Epithelial cell of proximal tubule (primary cell): ENCODE measurements at regions not wholly inside any gene's neighbourhood (a gene's known extent, or its start where the extent isn't known, plus 50 kb on each side); places are given as distances from the start of the nearest gene placed in this dataset.
"Not testable (repeated sequence)": the region's sequence is repeated elsewhere in the genome, so short reads cannot be mapped to it uniquely, and the experiment has no call there.

ENCODE experiments used
- DNase-seq: peaks from one replicate; pipeline ENCODE4 v3.0.0-alpha.2; 2011; ENCODE audit warnings: low read depth
- H3K4me3 ChIP-seq: 2 replicates; pipeline ENCODE4 v1.5.1; 2011; ENCODE audit warnings: low read depth, mild to moderate bottlenecking, low read length
- TF ChIP-seq, protein P1 (sequence below): conservative IDR thresholded peaks from 2 replicates; pipeline ENCODE4 v1.5.1; 2012; ENCODE audit warnings: low read depth, mild to moderate bottlenecking, low read length

DNA sequence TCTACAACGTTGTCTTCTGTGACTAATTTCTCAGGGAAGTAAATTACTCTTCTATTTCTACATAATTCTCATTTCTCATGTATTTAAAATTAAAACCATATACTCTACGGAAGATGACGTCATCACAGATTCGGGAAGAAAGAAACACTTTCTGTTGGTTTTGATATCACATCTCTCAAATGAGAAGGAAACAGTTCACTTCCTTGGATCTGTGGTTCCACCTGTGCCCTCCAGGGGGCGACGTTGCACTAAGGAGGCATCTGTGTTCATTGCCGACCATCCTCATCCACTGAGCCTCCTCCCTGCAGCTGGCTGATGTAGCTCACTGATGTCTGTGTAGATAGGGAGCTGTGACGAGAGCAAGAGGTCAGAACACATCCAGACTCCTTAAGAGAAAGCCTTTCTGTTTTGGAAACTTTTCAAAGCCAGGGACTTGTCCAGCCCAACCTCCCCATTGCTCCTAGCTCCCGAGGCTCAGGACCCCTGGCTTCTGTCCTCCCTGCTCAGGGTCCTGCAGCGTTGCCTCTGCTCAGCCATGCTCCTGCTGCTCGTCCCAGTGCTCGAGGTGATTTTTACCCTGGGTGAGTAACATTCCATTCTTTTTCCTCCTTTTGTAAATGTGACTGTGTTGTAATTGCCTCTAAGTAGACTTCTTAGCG is 172.7 kb upstream of the OR4E1 start:
- DNase-seq = no peak
- TF ChIP-seq, protein P1, sequence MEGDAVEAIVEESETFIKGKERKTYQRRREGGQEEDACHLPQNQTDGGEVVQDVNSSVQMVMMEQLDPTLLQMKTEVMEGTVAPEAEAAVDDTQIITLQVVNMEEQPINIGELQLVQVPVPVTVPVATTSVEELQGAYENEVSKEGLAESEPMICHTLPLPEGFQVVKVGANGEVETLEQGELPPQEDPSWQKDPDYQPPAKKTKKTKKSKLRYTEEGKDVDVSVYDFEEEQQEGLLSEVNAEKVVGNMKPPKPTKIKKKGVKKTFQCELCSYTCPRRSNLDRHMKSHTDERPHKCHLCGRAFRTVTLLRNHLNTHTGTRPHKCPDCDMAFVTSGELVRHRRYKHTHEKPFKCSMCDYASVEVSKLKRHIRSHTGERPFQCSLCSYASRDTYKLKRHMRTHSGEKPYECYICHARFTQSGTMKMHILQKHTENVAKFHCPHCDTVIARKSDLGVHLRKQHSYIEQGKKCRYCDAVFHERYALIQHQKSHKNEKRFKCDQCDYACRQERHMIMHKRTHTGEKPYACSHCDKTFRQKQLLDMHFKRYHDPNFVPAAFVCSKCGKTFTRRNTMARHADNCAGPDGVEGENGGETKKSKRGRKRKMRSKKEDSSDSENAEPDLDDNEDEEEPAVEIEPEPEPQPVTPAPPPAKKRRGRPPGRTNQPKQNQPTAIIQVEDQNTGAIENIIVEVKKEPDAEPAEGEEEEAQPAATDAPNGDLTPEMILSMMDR = peak; percentile 74
- H3K4me3 ChIP-seq = no peak overlapping the region

DNA sequence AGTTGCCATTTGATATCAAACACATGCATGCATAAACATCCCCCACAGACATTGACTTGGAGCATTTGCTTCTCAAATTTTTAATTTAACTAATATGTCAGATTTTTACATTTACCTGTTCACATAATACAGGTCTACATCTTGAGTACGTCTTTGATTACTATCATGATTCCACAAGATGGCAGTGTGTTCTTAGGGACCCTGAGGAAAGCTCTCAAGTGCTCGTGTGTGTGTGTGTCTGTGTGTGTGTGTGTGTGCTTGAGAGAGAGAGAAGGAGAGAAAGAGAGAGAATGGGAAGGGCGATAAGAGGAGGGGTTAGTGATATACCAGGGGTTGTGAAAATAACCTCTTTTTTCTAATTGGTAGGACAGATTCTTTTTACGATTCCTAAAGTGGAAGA is 167.1 kb upstream of the OR4E1 start:
- TF ChIP-seq, protein P1 = peak; percentile 35
- H3K4me3 ChIP-seq = no peak overlapping the region
- no peak for DNase-seq

DNA sequence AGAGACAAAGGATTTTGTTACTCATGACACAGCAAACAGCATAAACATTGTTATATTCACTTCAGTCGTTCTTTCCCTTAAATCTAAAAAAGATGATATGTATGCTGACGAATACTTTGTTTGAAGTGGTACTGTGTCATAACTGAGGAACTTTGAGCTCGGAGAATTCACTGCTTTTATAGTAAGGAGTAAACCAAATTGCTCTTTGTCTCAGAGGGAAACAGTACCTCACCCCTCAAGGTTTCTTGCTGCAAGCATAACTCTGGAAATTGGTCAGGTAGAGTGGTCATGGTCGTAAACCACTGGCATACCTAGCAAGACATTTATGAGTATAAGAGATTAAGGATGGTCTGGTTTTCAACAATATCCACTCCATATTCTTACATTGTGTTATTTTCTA is 160.2 kb upstream of the OR4E1 start:
- no peak for DNase-seq
- TF ChIP-seq, protein P1 = no peak
- no peak overlapping the region for H3K4me3 ChIP-seq

DNA sequence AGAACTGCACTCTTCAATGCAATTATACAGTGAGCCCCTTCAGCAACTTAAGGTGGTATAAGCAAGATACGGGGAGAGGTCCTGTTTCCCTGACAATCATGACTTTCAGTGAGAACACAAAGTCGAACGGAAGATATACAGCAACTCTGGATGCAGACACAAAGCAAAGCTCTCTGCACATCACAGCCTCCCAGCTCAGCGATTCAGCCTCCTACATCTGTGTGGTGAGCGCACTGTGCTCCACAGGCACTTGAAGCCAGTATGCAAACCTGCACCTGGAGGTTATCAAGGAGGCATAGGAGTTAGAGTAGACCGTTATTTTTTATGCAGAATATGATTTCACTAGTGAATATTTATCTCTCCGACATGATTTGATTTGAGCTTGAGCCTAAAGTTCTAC is 152.2 kb upstream of the OR4E1 start:
- TF ChIP-seq, protein P1 = no peak
- H3K4me3 ChIP-seq = no peak overlapping the region
- DNase-seq = no peak

DNA sequence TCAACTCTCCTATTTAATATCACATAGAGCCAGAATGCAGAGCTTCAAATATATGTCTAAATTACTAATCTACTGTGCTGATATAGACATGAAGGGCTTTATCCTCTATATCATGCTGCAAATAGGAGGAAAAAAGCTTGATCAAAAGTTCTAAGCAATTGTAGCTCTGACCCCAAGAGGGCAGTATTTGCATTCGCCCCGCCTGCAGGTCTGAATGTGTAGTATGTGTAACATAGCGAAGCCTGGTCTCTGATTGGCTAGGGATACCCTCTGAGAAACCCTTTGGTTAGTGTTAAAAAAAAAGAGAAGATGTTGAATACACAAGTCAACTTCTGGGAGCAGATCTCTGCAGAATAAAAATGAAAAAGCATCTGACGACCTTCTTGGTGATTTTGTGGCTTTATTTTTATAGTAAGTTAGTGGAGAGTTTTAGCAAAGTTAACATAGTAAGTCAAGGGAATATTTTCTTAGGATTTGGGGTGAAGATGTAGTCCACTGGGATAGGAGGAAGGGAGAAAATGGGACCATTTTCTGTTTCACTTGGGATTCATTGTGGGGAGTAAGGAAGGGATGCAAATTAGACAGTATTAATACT is 151.6 kb upstream of the OR4E1 start:
- H3K4me3 ChIP-seq = no peak overlapping the region
- no peak for DNase-seq
- TF ChIP-seq, protein P1 = peak; percentile 66

DNA sequence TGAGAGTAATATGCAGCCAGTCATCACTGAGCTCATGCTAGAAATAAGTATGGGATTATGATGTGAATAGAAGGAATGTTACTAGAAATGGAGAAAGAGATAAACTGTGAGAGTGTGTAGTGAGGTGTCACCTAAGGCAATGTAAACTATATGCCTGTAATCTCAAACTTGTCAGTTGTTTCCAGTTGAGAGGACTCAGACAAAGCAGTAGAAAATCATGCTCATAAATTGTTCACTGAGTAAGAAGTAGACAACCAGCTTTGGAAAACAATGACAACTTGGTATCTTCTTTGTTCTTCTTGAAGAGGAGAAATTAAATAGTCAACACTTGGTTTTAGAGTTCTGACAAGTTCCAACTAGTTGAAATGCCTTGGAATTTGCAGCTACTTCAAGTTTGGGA is 148.5 kb upstream of the OR4E1 start:
- no peak for DNase-seq
- no peak overlapping the region for H3K4me3 ChIP-seq
- TF ChIP-seq, protein P1 = no peak

DNA sequence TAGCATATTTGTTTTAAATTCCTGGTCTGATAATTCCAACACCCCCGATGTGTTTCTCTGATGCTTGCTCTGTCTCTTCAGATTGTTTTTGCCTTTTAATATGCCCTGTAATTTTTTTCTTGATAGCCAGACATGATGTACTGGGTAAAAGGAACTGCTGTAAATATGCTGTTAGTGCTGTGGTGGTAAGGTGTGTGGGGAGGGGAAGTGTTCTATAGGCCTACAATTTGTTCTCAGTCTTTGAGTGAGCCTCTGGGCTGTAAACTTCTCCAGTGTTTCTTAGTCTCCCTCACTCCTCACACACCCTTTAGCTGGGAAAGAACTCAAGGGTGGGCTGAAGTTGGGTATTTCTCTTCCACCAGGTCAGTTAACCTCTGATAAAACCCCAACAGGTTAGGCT is 147.0 kb upstream of the OR4E1 start:
- no peak overlapping the region for H3K4me3 ChIP-seq
- no peak for DNase-seq
- TF ChIP-seq, protein P1 = no peak

DNA sequence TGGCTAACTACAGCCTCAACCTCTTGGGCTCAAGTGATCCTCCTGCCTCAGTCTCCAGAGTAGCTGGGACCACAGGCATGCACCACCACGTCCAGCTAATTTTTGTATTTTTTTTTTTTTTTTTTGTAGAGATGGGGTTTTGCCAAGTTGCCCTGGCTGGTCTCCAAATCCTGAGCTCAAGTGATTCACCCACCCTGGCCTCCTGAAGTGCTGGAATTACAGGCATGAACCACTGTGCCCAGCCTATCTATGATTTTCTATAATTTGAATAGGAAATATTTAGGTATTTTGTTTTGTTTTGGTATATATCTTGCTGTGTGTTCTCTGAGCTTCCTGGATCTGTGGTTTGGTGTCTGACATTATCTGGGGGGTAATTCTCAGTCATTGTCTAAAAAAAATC is 146.3 kb upstream of the OR4E1 start:
- not testable (repeated sequence) for DNase-seq, H3K4me3 ChIP-seq

DNA sequence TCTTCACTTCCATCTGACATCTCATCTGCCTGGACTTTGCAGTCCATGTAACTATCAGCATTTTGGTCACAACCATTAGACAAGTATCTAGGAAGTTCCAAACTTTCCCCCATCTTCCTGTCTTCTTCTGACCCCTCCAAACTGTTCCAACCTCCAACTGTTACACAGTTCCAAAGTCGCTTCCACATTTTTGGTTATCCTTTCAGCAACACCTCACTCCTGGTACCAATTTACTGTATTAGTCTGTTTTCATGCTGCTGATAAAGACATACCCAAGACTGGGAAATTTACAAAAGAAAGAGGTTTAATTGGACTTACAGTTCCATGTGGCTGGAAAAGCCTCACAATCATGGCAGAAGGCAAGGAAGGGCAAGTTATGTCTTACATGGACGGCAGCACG is 143.4 kb upstream of the OR4E1 start:
- DNase-seq, H3K4me3 ChIP-seq: not testable (repeated sequence)
